ENCODE measurements at regions not wholly inside any gene's neighbourhood (a gene's known extent, or its start where the extent isn't known, plus 50 kb on each side); places are given as distances from the start of the nearest gene placed in this dataset.

- POLR2A ChIA-PET = no interaction called here
- BruUV-seq (replicated peaks) = no TSS peak
- CTCF ChIA-PET = no interaction called here
Observed at GRCh38 chr2:225319872-225320271, 79.6 kb upstream of the NYAP2 start.

More at GRCh38 chr2:225319872-225320271, 79.6 kb upstream of the NYAP2 start:
- Histone ChIP-seq H3K4me1 (ENCODE audit: control insufficient read depth, insufficient read depth, low read length) (no peaks in the 10 kb centered on the region), H3K4me3 (no peak overlapping the region), H3K27me3 (replicated peaks in 1 of 2; ENCODE audit: control insufficient read depth in 2 of 2, insufficient read depth in 2 of 2, low read length in 1 of 2) (no peaks in the 10 kb centered on the region), H3K27ac (ENCODE audit: control insufficient read depth, insufficient read depth) (no peak overlapping the region), H4K20me1 (ENCODE audit: control insufficient read depth, insufficient read depth) (no peaks in the 10 kb centered on the region), H3K4me2 (ENCODE audit: control insufficient read depth, insufficient read depth) (no peak overlapping the region), H2AFZ (ENCODE audit: control insufficient read depth, low read depth, low read length) (no peak overlapping the region), H3K9ac (ENCODE audit: control insufficient read depth, insufficient read depth, low read length) (no peak overlapping the region), H3K9me3 (replicated peaks; ENCODE audit: control insufficient read depth, insufficient read depth, low read length) (no peaks in the 10 kb centered on the region; the same call in 2 of the 3 replicates), H3K79me2 (ENCODE audit: control insufficient read depth, insufficient read depth, low read length) (no peaks in the 10 kb centered on the region), H3K36me3 (ENCODE audit: control insufficient read depth in 2 of 2, insufficient read depth in 2 of 2, low read length in 1 of 2) (no peaks in the 10 kb centered on the region)
- in situ Hi-C loops (cut with MboI) (no loop called here), intact Hi-C loops (cut with micrococcal nuclease; ENCODE audit: unreplicated experiment) (no loop called here)
- RAD21 ChIA-PET (ENCODE audit: unreplicated experiment) = no interaction called here
- TF ChIP-seq BRCA1 (IDR thresholded peaks at IDR 0.05; ENCODE audit: low read depth, low read length) (no peak), RAD51 (IDR thresholded peaks at IDR 0.05) (no peak), MTA3 (IDR thresholded peaks at IDR 0.05; ENCODE audit: borderline replicate concordance, low read length) (no peak), SMAD1 (IDR thresholded peaks at IDR 0.05; ENCODE audit: low read depth, partially characterized antibody) (no peak), HDAC6 (IDR thresholded peaks at IDR 0.05; ENCODE audit: unreplicated experiment) (no peak), FOS (IDR thresholded peaks at IDR 0.05; ENCODE audit: borderline replicate concordance, extremely low read depth, insufficient read length) (no peak), POLR2A (IDR thresholded peaks at IDR 0.05; ENCODE audit: low read depth, low read length) (no peak), ZNF207 (IDR thresholded peaks at IDR 0.05; ENCODE audit: borderline replicate concordance) (no peak), ZNF24 (IDR thresholded peaks at IDR 0.05) (no peak), SKIL (IDR thresholded peaks at IDR 0.05; ENCODE audit: low read depth, poor library complexity, severe bottlenecking) (no peak), ZNF592 (IDR thresholded peaks at IDR 0.05) (no peak), ETV6 (conservative IDR thresholded peaks at IDR 0.05 in 1 of 2, IDR thresholded peaks at IDR 0.05 in 1 of 2; ENCODE audit: borderline replicate concordance in 1 of 2, low read depth in 1 of 2) (no peak), TCF3 (IDR thresholded peaks at IDR 0.05; ENCODE audit: borderline replicate concordance, insufficient read depth, low read depth, low read length) (no peak), RCOR1 (conservative IDR thresholded peaks at IDR 0.05; ENCODE audit: low read depth, low read length) (no peak)
- no peak for ATAC-seq
- FAIRE-seq = no peak
- SMC1A ChIA-PET (ENCODE audit: uncharacterized antibody, unreplicated experiment) = interaction anchor here (1.2 to 1.4 kb wide), 2 partner anchors 8 to 189 kb away, joined by 3 to 4 read pairs; no protein-coding TSS in a partner anchor
- DNase-seq (ENCODE audit: low read depth, low spot score) = no peak
